B cell (primary cell): ENCODE measurements at regions not wholly inside any gene's neighbourhood (a gene's known extent, or its start where the extent isn't known, plus 50 kb on each side); places are given as distances from the start of the nearest gene placed in this dataset.

ENCODE experiments used
- ATAC-seq: fragments of 200-7000 bp; cut with Tn5 transposase; one replicate; pipeline ENCODE4 v1.10.0; 2021; ENCODE audit warnings: low read depth, mild to moderate bottlenecking, moderate number of reproducible peaks, moderate library complexity
- CTCF ChIA-PET: fragments of 350-600 bp; sonication (Branson Sonifier 250); formaldehyde crosslinking; loops from one replicate; lab custom pipeline; 2021; ENCODE audit warnings: antibody characterized with exemption, inconsistent platforms; lab: Charles Lee
- POLR2A ChIA-PET: fragments of 350-600 bp; sonication (Branson Sonifier 250); formaldehyde crosslinking; loops from one replicate; lab custom pipeline; 2021; ENCODE audit warnings: antibody characterized with exemption; lab: Charles Lee
- DNase-seq: peaks from one replicate; pipeline ENCODE4 v3.0.0; 2013
- H2AFZ ChIP-seq: 2 replicates; pipeline ENCODE4 v1.6.1; 2012; ENCODE audit warnings: mild to moderate bottlenecking, low read depth, low read length; ENCODE audit not compliant: insufficient read depth, poor library complexity, severe bottlenecking
- H3K27ac ChIP-seq, 2 donors: 1 replicate in 1 of 2; 2 replicates in 1 of 2; pipeline ENCODE4 v1.5.1; 2012 to 2013; ENCODE audit warnings: low read length in 2 of 2, mild to moderate bottlenecking in 2 of 2, moderate library complexity in 1 of 2
- H3K27me3 ChIP-seq, 4 experiments: fragments of 200-600 bp in 1 of 4; sonication (generic) in 1 of 4; replicated peaks in 1 of 4; 1 replicate in 2 of 4; 2 replicates in 2 of 4; pipeline versions ENCODE4 v1.6.1 to v1.7.0; 2013 to 2016; ENCODE audit warnings: low read length in 3 of 4, mild to moderate bottlenecking in 2 of 4, mixed read lengths in 1 of 4, moderate library complexity in 1 of 4; ENCODE audit not compliant: insufficient read depth in 4 of 4, control insufficient read depth in 3 of 4; ENCODE audit errors: control extremely low read depth in 1 of 4
- H3K36me3 ChIP-seq, 2 experiments: replicated peaks in 1 of 2; 1 replicate in 1 of 2; 2 replicates in 1 of 2; pipeline versions ENCODE4 v1.6.1 to v1.7.1; 2013; ENCODE audit warnings: low read length in 1 of 2; ENCODE audit not compliant: insufficient read depth in 2 of 2, control insufficient read depth in 1 of 2; ENCODE audit errors: control extremely low read depth in 1 of 2, extremely low read depth in 1 of 2
- H3K4me1 ChIP-seq, 2 donors: fragments of 200-600 bp in 1 of 2; sonication (generic) in 1 of 2; 1 replicate in 1 of 2; 2 replicates in 1 of 2; pipeline versions ENCODE4 v1.5.1 to v1.6.1; 2013 to 2017; ENCODE audit warnings: low read length in 2 of 2; ENCODE audit not compliant: control insufficient read depth in 2 of 2, insufficient read depth in 2 of 2
- H3K4me2 ChIP-seq: replicated peaks from 2 replicates; pipeline ENCODE3; 2012; ENCODE audit warnings: mild to moderate bottlenecking, low read depth, low read length; ENCODE audit not compliant: poor library complexity, severe bottlenecking
- H3K4me3 ChIP-seq, 5 experiments: fragments of 200-600 bp in 1 of 5; sonication (generic) in 1 of 5; 1 replicate in 3 of 5; 2 replicates in 2 of 5; pipeline versions ENCODE4 v1.5.1 to v1.7.0; 2011 to 2016; ENCODE audit warnings: low read length in 4 of 5, mild to moderate bottlenecking in 4 of 5, low read depth in 2 of 5, control low read depth in 1 of 5, moderate library complexity in 1 of 5; ENCODE audit not compliant: insufficient read depth in 1 of 5; ENCODE audit errors: control extremely low read depth in 1 of 5, extremely low read depth in 1 of 5
- H3K79me2 ChIP-seq: fragments of 200-600 bp; sonication (generic); one replicate; pipeline ENCODE4 v1.6.0; 2016; ENCODE audit warnings: low read length; ENCODE audit not compliant: control insufficient read depth, insufficient read depth
- H3K9ac ChIP-seq: fragments of 200-600 bp; sonication (generic); 2 replicates; pipeline ENCODE4 v1.6.1; 2017; ENCODE audit warnings: mild to moderate bottlenecking, low read length, moderate library complexity
- H3K9me3 ChIP-seq, 3 donors: one replicate each; pipeline versions ENCODE4 v1.6.1 to v1.7.1; 2013; ENCODE audit warnings: low read length in 2 of 3; ENCODE audit not compliant: control insufficient read depth in 2 of 3, insufficient read depth in 1 of 3; ENCODE audit errors: control extremely low read depth in 1 of 3
- H4K20me1 ChIP-seq: 2 replicates; pipeline ENCODE4 v1.6.0; 2012; ENCODE audit warnings: mild to moderate bottlenecking, low read length; ENCODE audit not compliant: insufficient read depth, control insufficient read depth, poor library complexity, severe bottlenecking
- H3K27ac Mint-ChIP-seq: one replicate; pipeline ENCODE4 v1.8.0; 2021; ENCODE audit warnings: mixed read lengths
- H3K27me3 Mint-ChIP-seq: one replicate; pipeline ENCODE4 v1.8.0; 2021; ENCODE audit warnings: mixed read lengths
- H3K4me1 Mint-ChIP-seq: one replicate; pipeline ENCODE4 v1.8.0; 2021; ENCODE audit warnings: mixed read lengths
- H3K4me3 Mint-ChIP-seq: one replicate; pipeline ENCODE4 v1.8.0; 2021; ENCODE audit warnings: mixed read lengths
- H3K9me3 Mint-ChIP-seq: one replicate; pipeline ENCODE4 v1.8.0; 2022; ENCODE audit warnings: mixed read lengths; ENCODE audit not compliant: insufficient read depth
- EZH2 ChIP-seq: IDR thresholded peaks from 2 replicates; pipeline ENCODE4 v1.6.1; 2012; ENCODE audit warnings: borderline replicate concordance, low read depth, mild to moderate bottlenecking, moderate library complexity, low read length; ENCODE audit not compliant: insufficient read depth, poor library complexity, severe bottlenecking
- WGBS: methylation state at CpG from one replicate; pipeline ENCODE4 v1.1.5; 2013; ENCODE audit warnings: missing lambda C conversion rate; ENCODE audit not compliant: insufficient coverage; 5-methylcytosine and 5-hydroxymethylcytosine counted together
- intact Hi-C: fragments of 100-400 bp; cut with micrococcal nuclease; formaldehyde crosslinking; loops from one replicate; pipeline ENCODE4 v1.10.0; 2022
- TF ChIP-seq, protein P1 (sequence below): fragments of 200-600 bp; IDR thresholded peaks from one replicate; pipeline ENCODE4 v1.8.0; 2022; ENCODE audit warnings: antibody characterized with exemption, mild to moderate bottlenecking

DNA sequence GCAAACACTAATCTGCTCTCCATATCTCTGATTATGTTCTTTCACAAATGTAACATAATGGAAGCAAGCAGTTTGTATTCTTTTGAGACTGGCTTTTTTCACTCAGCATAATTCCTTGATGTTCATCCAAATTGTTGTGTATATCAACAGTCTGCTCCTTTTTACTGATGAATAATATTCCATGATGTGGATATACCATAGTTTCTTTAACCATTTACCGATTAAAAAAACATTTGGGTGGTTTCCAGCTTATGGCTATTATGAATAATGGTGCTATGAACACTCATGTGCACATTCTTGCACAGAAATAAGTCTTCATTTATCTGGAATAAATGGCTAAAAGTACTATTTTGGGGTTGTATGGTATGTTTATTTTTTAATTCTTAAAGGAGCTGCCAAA lies 708.9 kb downstream of the RFPL4B start:
- Histone ChIP-seq H2AFZ (no peak overlapping the region), H3K4me3 (no peak overlapping the region), H3K4me2 (no peak overlapping the region), H3K36me3 (no peaks in the 10 kb centered on the region), H3K9ac (no peak overlapping the region), H3K27ac (no peak overlapping the region), H4K20me1 (no peaks in the 10 kb centered on the region), H3K27me3 (no peaks in the 10 kb centered on the region), H3K4me1 (no peaks in the 10 kb centered on the region), H3K79me2 (no peaks in the 10 kb centered on the region), H3K9me3 (no peaks in the 10 kb centered on the region)
- CTCF ChIA-PET: no interaction called here
- DNase-seq: no peak
- POLR2A ChIA-PET: no interaction called here
- intact Hi-C loops: no loop called here
- TF ChIP-seq EZH2: no peak
- TF ChIP-seq, protein P1, sequence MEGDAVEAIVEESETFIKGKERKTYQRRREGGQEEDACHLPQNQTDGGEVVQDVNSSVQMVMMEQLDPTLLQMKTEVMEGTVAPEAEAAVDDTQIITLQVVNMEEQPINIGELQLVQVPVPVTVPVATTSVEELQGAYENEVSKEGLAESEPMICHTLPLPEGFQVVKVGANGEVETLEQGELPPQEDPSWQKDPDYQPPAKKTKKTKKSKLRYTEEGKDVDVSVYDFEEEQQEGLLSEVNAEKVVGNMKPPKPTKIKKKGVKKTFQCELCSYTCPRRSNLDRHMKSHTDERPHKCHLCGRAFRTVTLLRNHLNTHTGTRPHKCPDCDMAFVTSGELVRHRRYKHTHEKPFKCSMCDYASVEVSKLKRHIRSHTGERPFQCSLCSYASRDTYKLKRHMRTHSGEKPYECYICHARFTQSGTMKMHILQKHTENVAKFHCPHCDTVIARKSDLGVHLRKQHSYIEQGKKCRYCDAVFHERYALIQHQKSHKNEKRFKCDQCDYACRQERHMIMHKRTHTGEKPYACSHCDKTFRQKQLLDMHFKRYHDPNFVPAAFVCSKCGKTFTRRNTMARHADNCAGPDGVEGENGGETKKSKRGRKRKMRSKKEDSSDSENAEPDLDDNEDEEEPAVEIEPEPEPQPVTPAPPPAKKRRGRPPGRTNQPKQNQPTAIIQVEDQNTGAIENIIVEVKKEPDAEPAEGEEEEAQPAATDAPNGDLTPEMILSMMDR: no peak
- peaks cover 3% of the 10 kb centered on the region for H3K9me3 Mint-ChIP-seq
- H3K27me3 Mint-ChIP-seq: no peaks in the 10 kb centered on the region
- ATAC-seq: no peak
- H3K4me3 Mint-ChIP-seq: no peak overlapping the region
- no peaks in the 10 kb centered on the region for H3K4me1 Mint-ChIP-seq
- WGBS: no CpG with 5 or more reads among the region's 1 CpG
- H3K27ac Mint-ChIP-seq: no peak overlapping the region

DNA sequence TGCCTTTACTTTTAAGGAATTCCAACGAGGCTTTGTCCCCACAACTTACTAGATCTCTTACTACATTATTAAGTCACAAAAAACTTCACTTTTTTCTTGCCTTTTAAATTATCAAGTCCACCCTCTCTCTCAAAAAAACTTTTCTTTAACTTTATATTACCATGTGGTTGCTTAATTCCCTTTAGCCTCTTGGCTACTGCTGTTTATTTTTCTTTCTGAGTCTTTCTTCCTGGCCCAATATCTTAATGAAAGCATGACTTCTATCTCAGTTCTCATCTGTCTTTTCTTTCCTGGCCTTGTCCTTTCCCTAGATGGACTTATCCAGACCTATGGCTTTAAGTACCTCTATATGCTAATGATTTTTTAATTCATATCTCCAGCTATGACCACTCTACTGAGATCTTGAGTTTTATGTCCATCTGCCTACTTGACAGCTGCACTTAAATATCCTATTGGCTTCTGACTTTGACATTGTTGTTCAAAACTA lies 710.5 kb downstream of the RFPL4B start:
- CTCF ChIA-PET: no interaction called here
- POLR2A ChIA-PET: no interaction called here
- intact Hi-C loops: no loop called here
- Histone ChIP-seq H3K4me3 (no peak overlapping the region), H3K27ac (no peak overlapping the region), H3K79me2 (no peaks in the 10 kb centered on the region), H3K9ac (no peak overlapping the region), H3K9me3 (no peaks in the 10 kb centered on the region), H2AFZ (no peak overlapping the region), H3K36me3 (no peaks in the 10 kb centered on the region), H3K27me3 (no peaks in the 10 kb centered on the region), H3K4me2 (no peak overlapping the region), H3K4me1 (no peaks in the 10 kb centered on the region), H4K20me1 (no peaks in the 10 kb centered on the region)
- no peaks in the 10 kb centered on the region for H3K4me1 Mint-ChIP-seq
- 88% methylated on average over 1 of the region's 1 CpG for WGBS
- ATAC-seq (no peak), DNase-seq (no peak)
- no peaks in the 10 kb centered on the region for H3K27me3 Mint-ChIP-seq
- no peak overlapping the region for H3K4me3 Mint-ChIP-seq
- TF ChIP-seq, protein P1: no peak
- no peak for TF ChIP-seq EZH2
- no peak overlapping the region for H3K27ac Mint-ChIP-seq
- peaks cover 3% of the 10 kb centered on the region for H3K9me3 Mint-ChIP-seq
